HG02588 (cell line): ENCODE measurements at regions not wholly inside any gene's neighbourhood (a gene's known extent, or its start where the extent isn't known, plus 50 kb on each side); places are given as distances from the start of the nearest gene placed in this dataset.
A peak's percentile ranks its signal among the peaks of the same experiment; 100 is the strongest.

Experiments
- ATAC-seq: cut with Tn5 transposase; IDR thresholded peaks from one replicate; pipeline ENCODE4 v1.9.1; 2021; ENCODE audit warnings: mild to moderate bottlenecking, moderate library complexity; ENCODE audit not compliant: unreplicated experiment

- no peak for ATAC-seq
These were observed 52.8 kb upstream of the DHX15 start for GRCh38 chr4:24637173-24637572.

GRCh38 chr4:24638396-24638875 lies 54.1 kb upstream of the DHX15 start:
- ATAC-seq, result no peak

- no peak for ATAC-seq
These were observed 55.4 kb upstream of the DHX15 start for GRCh38 chr4:24639714-24640113.

- no peak for ATAC-seq
These were observed 56.0 kb upstream of the DHX15 start for GRCh38 chr4:24640366-24640765.

DNA sequence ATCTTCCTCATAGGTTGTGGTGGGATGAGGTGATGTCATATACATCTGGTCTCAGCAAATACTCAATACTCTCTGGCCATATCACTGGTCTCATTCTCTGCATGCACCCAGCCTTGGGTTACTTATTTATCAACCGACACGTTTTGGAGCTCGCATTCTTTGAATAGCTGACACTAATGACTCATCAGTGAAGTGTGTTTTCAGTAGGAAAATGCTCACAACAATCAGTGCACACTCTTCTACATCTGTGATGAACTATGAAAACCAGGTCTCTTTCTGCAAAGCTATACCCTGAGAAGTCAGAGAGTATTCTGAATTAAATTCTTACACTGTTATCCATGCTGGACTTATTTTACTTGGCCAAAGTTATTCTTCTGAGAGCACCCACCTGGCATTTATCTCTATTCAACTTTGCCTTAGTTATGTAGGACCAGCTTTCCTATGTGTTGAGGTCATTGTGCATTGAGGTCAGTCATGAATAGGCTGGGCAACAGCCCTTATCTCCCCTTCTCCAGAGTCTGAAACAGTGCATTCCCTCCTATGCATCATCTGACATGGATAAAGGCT lies 58.7 kb upstream of the DHX15 start:
- peak; percentile 62 for ATAC-seq

DNA sequence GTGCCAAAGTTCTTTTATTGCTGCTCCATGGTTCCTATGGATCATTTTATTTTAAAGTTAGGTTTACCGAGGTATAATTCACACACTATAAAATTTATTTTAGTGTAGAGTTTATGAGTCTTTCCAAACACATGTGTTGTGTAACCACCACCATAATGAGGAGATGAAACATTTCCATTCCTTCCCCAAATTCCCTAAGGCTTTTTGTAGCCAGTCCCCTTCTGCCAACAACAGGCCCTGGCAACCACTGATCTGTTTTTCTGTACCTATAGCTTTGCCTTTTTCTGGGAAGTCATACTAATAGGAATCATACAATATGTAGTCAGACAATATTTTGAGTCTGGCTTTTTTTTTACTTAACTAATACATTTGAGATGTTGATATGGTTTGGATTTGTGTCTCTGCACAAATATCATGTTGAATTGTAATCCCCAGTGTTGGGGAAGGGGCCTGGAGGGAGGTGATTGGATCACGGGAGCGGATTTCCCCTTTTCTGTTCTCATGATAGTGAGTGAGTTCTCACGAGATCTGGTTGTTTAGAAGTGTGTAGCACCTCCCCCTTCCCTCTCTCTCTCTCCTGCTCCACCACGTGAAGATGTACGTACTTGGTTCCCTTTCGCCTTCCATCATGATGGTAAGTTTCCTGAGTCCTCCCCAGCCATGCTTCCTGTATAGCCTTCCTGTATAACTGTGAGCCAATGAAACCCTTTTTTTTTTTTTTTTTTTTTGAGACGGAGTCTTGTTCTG lies 59.6 kb upstream of the DHX15 start:
- ATAC-seq, result no peak

DNA sequence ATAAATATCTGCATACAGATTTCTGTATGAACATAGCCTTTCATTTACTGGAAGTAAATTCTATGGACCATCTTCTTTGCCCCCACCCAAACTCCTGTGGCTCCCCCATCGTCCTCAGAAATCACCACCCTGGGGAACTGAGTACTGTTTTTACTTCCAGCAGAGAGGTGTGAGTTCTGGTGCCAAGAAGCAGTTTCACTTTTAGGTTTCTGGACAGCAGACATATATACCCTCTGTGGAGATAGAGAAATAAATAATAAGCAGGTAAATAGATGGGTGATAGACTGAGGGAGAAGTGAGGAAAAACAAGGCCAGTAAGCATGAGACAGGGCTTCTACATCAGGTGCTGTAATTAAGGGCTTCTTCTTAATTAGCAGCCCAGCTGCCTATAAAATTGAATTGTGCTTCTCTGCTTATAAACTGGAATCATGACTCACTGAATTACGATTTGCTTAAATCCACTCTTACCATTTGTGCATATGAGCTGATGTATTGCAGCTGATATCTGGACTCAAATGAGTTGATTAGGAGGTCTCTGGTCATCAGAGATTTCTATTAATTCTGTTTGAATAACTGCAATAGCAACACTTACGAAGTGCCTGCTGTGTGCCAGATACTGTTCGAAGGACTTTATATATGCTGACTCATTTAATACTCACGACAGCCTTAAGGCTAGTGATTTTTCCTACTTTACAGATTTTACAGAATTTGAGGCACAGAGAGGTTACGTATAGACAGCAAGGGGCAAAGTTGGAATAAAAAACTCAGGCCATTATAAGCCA lies 60.8 kb upstream of the DHX15 start:
- no peak for ATAC-seq

GRCh38 chr4:24645765-24646550 lies 61.6 kb upstream of the DHX15 start:
- no peak for ATAC-seq

- ATAC-seq, result no peak
These were observed 62.6 kb upstream of the DHX15 start for GRCh38 chr4:24646798-24647460.

DNA sequence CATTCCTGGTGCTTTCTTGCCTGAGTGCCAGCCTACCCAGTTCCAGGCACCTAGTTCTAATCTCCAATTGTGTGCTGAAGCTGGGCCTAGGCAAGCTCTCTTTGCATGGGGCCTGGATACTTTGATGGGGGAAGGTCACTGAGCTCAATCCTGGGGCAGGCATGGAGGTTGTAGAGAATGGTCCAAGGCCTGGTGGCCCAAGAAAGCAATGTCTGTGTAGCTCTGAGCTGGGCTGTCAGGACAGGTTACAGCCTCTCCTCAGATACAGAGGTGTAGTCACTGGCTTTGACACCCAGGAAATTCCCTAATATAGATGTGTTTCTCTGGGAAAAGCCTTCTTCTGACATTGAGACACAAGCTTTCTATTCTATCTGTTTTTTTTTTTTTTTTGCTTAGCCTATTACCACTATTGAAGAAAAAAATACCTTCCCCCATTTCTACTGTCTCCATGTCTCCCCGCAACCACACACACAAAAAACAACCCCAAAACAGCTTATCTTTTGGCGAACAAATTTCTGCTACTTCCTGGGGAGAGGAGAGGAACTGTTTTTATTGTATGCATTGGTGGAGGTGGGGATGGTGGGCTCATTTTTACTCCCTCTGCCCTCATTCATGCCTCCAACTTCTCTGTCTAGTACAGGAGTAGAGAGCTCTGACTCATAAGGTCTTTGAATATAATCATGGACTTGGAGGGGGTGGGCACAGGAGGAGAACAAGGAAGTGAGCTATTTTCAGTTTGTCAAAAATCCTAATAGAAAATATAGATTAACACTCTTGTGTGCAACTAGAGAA lies 66.7 kb upstream of the DHX15 start:
- ATAC-seq, result no peak

GRCh38 chr4:24655326-24655725 lies 71.0 kb upstream of the DHX15 start:
- ATAC-seq, result no peak

DNA sequence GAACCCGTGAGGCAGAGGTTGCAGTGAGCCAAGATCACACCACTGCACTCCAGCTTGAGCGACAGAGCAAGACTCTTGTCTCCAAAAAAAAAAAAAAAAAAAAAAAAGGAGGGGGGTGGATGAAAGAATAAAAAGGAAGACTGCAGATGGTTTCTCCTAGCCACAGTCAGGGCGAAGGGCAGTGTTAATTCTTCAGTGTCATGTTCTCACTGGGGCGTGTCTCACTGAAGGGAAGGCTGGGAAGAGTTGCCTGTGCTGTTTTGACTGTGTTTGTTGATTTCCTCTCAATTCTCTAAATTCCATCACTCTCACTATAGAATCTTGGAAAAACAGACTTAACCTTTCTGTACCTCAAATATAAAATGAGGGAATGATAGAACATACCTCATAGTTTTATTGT lies 71.6 kb upstream of the DHX15 start:
- no peak for ATAC-seq

DNA sequence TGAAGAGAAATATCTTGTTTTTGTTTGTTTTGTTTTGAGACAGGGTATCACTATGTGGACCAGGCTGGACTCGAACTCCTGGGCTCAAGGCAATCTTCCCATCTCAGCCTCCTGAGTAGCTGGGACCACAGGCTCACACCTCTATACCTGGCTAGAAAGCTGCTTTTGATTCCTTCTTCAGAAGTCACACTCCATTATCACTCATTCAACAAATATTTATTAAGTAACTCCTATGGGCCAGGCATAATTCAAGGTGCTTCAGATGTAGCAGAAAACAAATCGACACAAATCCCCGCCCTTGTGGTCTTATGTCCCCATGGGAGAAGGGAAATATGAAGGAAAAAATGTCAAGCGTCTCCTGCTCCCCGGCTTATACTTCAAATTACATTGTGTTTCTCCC lies 72.6 kb upstream of the DHX15 start:
- ATAC-seq, result no peak

DNA sequence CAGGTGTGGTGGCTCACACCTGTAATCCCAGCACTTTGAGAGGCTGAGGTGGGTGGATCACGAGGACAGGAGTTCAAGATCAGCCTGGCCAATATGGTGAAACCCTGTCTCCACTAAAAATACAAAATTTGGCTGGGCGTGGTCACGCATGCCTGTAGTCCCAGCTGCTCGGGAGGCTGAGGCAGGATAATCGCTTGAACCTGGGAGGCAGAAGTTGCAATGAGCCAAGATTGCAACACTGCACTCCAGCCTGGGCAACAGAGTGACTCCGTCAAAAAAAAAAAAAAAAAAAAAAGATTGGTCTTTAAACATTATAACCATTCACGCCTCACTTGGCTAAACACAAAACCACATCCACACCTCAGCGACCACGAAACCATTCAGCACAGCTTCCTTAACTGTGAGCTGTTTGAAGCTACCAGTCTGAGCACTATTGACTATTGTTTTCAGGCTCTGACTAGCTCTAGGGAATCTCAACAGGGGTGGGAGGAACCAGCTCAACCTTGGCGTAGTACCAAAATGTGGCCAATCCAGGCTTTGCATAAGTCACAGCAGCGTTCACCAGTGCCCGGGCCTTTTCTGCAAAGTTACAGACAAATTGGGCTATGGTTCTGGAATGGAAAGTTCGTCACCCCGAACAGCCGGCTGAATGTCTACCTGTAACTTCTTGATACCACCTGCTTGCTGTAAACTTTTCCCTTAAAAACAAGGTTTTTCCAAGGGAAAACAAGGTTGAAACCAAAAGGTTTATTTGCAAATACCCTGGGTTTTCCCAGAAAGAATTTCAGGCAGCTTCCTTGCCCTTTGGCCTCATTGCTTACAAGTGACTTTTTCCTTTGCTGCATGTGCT lies 73.6 kb upstream of the DHX15 start:
- peak; percentile 96 for ATAC-seq

- ATAC-seq, result no peak
These were observed 75.0 kb upstream of the DHX15 start for GRCh38 chr4:24659241-24659961.

GRCh38 chr4:24662056-24662455 lies 77.7 kb upstream of the DHX15 start:
- no peak for ATAC-seq

GRCh38 chr4:24662542-24662941 lies 78.2 kb upstream of the DHX15 start:
- no peak for ATAC-seq

- no peak for ATAC-seq
These were observed 80.6 kb upstream of the DHX15 start for GRCh38 chr4:24664956-24665355.
